Loucy (cell line): ENCODE measurements at regions not wholly inside any gene's neighbourhood (a gene's known extent, or its start where the extent isn't known, plus 50 kb on each side); places are given as distances from the start of the nearest gene placed in this dataset.

Experiments used
- H2AFZ ChIP-seq: fragments of 200-600 bp; sonication (generic); 2 replicates; pipeline ENCODE4 v1.6.0; 2016; ENCODE audit warnings: antibody characterized with exemption, mild to moderate bottlenecking, low read length, moderate library complexity
- H3F3A ChIP-seq: fragments of 200-600 bp; 2 replicates; pipeline ENCODE4 v1.6.0; 2016; ENCODE audit warnings: antibody characterized with exemption, low read depth, mild to moderate bottlenecking
- H3K27me3 ChIP-seq: fragments of 200-600 bp; sonication (generic); 2 replicates; pipeline ENCODE4 v1.6.1; 2014; ENCODE audit warnings: low read length, mild to moderate bottlenecking; ENCODE audit not compliant: insufficient read depth, poor library complexity, severe bottlenecking
- H3K36me3 ChIP-seq: fragments of 200-600 bp; sonication (generic); 2 replicates; pipeline ENCODE4 v1.6.1; 2016; ENCODE audit warnings: low read length; ENCODE audit not compliant: insufficient read depth
- H3K4me1 ChIP-seq: fragments of 200-600 bp; sonication (generic); 2 replicates; pipeline ENCODE4 v1.5.1; 2014; ENCODE audit warnings: low read length, mild to moderate bottlenecking; ENCODE audit not compliant: insufficient read depth, poor library complexity, severe bottlenecking
- H3K4me2 ChIP-seq: fragments of 200-600 bp; sonication (generic); 2 replicates; pipeline ENCODE4 v1.6.0; 2014; ENCODE audit warnings: antibody characterized with exemption, low read length, low read depth, mild to moderate bottlenecking; ENCODE audit not compliant: poor library complexity, severe bottlenecking
- H3K4me3 ChIP-seq: fragments of 200-600 bp; sonication (generic); 2 replicates; pipeline ENCODE4 v1.5.1; 2014; ENCODE audit warnings: low read length, mild to moderate bottlenecking, mixed read lengths; ENCODE audit not compliant: poor library complexity, severe bottlenecking
- H3K79me2 ChIP-seq: fragments of 200-600 bp; sonication (generic); 2 replicates; pipeline ENCODE4 v1.6.1; 2014; ENCODE audit warnings: low read length; ENCODE audit not compliant: insufficient read depth
- H3K9ac ChIP-seq: fragments of 200-600 bp; sonication (generic); 2 replicates; pipeline ENCODE4 v1.6.0; 2014; ENCODE audit warnings: mild to moderate bottlenecking, low read depth, low read length, moderate library complexity; ENCODE audit not compliant: poor library complexity, severe bottlenecking
- H3K9me2 ChIP-seq: fragments of 200-600 bp; sonication (generic); replicated peaks from 2 replicates; pipeline ENCODE4 v1.6.1; 2016; ENCODE audit warnings: low read depth, low read length, mixed read lengths
- H3K9me3 ChIP-seq: fragments of 200-600 bp; sonication (generic); 2 replicates; pipeline ENCODE4 v1.6.1; 2014; ENCODE audit warnings: mild to moderate bottlenecking, antibody characterized with exemption, low read length, low read depth; ENCODE audit not compliant: insufficient read depth
- H4K20me1 ChIP-seq: fragments of 200-600 bp; sonication (generic); 2 replicates; pipeline ENCODE4 v1.6.0; 2014; ENCODE audit warnings: antibody characterized with exemption, low read length, mild to moderate bottlenecking; ENCODE audit not compliant: insufficient read depth, poor library complexity, severe bottlenecking
- CTCF ChIP-seq: fragments of 200-600 bp; sonication (generic); conservative IDR thresholded peaks from 2 replicates; pipeline ENCODE4 v1.5.1; 2014; ENCODE audit warnings: mild to moderate bottlenecking, antibody characterized with exemption, low read length
- EZH2phosphoT487 ChIP-seq: fragments of 200-600 bp; IDR thresholded peaks from 2 replicates; pipeline ENCODE4 v1.6.1; 2018; ENCODE audit warnings: antibody characterized with exemption, mild to moderate bottlenecking, moderate library complexity, borderline replicate concordance

DNA sequence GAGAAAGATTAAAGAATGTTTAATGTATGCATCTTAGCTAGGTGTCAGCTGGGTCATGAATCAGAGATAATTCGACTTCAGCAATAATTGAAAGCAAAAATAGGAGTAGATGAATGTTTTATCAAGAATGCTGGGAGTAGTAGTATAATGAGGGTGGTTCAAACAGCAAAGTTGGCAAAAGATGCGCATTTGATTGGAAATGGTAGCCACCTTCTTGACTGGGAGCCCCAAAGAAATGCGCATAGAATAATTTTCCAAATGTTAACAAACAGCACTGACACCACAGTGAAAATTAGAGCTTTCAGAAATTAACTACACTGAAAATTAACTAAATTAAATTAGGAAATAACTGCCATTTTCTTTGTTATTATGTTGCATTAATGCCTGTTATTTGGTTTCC lies 195.8 kb downstream of the TUSC7 start:
- H2AFZ ChIP-seq, result no peak overlapping the region
- H3K4me2 ChIP-seq, result no peak overlapping the region
- no peak for TF ChIP-seq EZH2phosphoT487
- no peak for TF ChIP-seq CTCF
- H3K4me3 ChIP-seq, result no peak overlapping the region
- H3K4me1 ChIP-seq, result no peaks in the 10 kb centered on the region
- H3K9ac ChIP-seq, result no peak overlapping the region
- no peaks in the 10 kb centered on the region for H3F3A ChIP-seq
- H3K79me2 ChIP-seq, result no peaks in the 10 kb centered on the region
- H3K9me3 ChIP-seq, result no peaks in the 10 kb centered on the region
- H3K36me3 ChIP-seq, result no peaks in the 10 kb centered on the region
- no peaks in the 10 kb centered on the region for H3K9me2 ChIP-seq
- H3K27me3 ChIP-seq, result no peaks in the 10 kb centered on the region
- no peaks in the 10 kb centered on the region for H4K20me1 ChIP-seq

DNA sequence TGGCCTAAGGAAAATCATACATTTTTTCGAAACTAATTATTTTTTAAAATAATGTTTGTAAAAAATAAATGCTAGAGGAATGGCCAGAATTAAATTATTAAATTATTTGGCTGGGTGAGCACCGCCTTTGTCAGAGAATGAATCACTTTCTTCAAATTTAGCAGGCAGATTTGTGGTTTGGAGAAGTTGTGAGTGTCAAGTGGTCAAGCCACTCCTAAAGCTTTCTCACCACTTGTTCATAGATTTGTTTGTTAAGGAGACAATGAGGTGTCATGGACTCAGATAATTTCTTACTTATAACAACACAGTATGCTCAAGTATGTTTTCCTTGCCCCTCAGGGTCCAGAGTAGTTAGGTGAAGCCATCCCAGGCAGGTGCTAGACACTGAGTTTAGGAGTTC lies 196.2 kb downstream of the TUSC7 start:
- no peak overlapping the region for H2AFZ ChIP-seq
- H3K79me2 ChIP-seq, result no peaks in the 10 kb centered on the region
- no peaks in the 10 kb centered on the region for H4K20me1 ChIP-seq
- H3K9ac ChIP-seq, result no peak overlapping the region
- no peak for TF ChIP-seq EZH2phosphoT487
- TF ChIP-seq CTCF, result no peak
- H3K4me2 ChIP-seq, result no peak overlapping the region
- no peaks in the 10 kb centered on the region for H3F3A ChIP-seq
- no peaks in the 10 kb centered on the region for H3K27me3 ChIP-seq
- no peaks in the 10 kb centered on the region for H3K36me3 ChIP-seq
- H3K9me2 ChIP-seq, result no peaks in the 10 kb centered on the region
- H3K4me3 ChIP-seq, result no peak overlapping the region
- no peaks in the 10 kb centered on the region for H3K4me1 ChIP-seq
- no peaks in the 10 kb centered on the region for H3K9me3 ChIP-seq

- no peak for TF ChIP-seq CTCF
- TF ChIP-seq EZH2phosphoT487, result no peak
- no peaks in the 10 kb centered on the region for H3F3A ChIP-seq
Observed at GRCh38 chr3:116912116-116912515, 202.5 kb downstream of the TUSC7 start.

More at GRCh38 chr3:116912116-116912515, 202.5 kb downstream of the TUSC7 start:
- Histone ChIP-seq H3K9me2 (no peaks in the 10 kb centered on the region), H2AFZ (no peak overlapping the region), H3K4me2 (no peak overlapping the region), H3K4me3 (no peak overlapping the region), H3K27me3 (no peaks in the 10 kb centered on the region), H3K9me3 (no peaks in the 10 kb centered on the region), H3K4me1 (no peaks in the 10 kb centered on the region), H3K79me2 (no peaks in the 10 kb centered on the region), H4K20me1 (no peaks in the 10 kb centered on the region), H3K36me3 (no peaks in the 10 kb centered on the region), H3K9ac (no peak overlapping the region)
